ENCODE measurements at regions not wholly inside any gene's neighbourhood (a gene's known extent, or its start where the extent isn't known, plus 50 kb on each side); places are given as distances from the start of the nearest gene placed in this dataset.

DNA sequence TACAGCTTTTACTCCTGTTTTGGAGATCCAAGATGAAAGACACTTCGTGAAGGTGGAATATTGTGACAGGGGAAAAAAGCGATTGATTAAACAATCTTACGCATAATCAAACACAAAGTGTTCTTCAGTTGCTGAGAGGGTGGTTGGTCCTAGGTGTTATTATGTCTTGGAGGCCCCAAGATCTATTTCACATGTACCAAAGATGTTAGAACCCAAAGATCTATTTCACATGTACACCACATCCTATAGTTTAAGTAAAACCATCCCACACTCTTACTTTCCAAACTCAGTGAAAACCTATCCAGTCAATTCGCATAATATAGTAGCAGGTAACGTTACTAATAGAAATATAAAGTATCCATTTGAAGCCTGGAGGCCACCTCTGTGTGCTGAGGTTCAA is 242.6 kb upstream of the MAF start:
- no peak for DNase-seq (ENCODE audit: low read depth)
- H3K4me3 ChIP-seq (ENCODE audit: low read depth, low read length), result no peak overlapping the region
- TF ChIP-seq, protein P1, sequence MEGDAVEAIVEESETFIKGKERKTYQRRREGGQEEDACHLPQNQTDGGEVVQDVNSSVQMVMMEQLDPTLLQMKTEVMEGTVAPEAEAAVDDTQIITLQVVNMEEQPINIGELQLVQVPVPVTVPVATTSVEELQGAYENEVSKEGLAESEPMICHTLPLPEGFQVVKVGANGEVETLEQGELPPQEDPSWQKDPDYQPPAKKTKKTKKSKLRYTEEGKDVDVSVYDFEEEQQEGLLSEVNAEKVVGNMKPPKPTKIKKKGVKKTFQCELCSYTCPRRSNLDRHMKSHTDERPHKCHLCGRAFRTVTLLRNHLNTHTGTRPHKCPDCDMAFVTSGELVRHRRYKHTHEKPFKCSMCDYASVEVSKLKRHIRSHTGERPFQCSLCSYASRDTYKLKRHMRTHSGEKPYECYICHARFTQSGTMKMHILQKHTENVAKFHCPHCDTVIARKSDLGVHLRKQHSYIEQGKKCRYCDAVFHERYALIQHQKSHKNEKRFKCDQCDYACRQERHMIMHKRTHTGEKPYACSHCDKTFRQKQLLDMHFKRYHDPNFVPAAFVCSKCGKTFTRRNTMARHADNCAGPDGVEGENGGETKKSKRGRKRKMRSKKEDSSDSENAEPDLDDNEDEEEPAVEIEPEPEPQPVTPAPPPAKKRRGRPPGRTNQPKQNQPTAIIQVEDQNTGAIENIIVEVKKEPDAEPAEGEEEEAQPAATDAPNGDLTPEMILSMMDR (IDR thresholded peaks at IDR 0.05; ENCODE audit: insufficient read depth, low read depth, low read length, missing control alignments), result no peak

DNA sequence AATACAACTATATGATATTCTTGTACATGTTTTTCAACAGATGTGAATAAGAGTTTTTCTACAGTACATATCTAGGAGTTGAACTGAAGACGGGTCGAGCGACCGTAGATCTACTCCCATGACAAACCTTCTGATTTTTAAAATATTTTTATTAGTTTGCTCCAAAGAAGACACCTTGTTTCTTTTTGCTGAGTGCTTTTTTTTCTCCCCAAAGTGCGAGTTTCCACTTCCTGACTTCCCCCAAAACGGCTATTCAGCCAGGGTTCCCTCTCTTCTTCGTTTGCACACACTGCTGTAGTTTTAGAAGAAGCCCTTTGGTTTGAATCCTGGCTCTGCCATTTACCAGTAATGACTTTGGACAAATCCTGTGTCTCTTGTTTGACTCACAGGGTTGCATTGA is 241.7 kb upstream of the MAF start:
- TF ChIP-seq, protein P1 (IDR thresholded peaks at IDR 0.05; ENCODE audit: insufficient read depth, low read depth, low read length, missing control alignments), result no peak
- no peak for DNase-seq (ENCODE audit: low read depth)
- H3K4me3 ChIP-seq (ENCODE audit: low read depth, low read length), result no peak overlapping the region

DNA sequence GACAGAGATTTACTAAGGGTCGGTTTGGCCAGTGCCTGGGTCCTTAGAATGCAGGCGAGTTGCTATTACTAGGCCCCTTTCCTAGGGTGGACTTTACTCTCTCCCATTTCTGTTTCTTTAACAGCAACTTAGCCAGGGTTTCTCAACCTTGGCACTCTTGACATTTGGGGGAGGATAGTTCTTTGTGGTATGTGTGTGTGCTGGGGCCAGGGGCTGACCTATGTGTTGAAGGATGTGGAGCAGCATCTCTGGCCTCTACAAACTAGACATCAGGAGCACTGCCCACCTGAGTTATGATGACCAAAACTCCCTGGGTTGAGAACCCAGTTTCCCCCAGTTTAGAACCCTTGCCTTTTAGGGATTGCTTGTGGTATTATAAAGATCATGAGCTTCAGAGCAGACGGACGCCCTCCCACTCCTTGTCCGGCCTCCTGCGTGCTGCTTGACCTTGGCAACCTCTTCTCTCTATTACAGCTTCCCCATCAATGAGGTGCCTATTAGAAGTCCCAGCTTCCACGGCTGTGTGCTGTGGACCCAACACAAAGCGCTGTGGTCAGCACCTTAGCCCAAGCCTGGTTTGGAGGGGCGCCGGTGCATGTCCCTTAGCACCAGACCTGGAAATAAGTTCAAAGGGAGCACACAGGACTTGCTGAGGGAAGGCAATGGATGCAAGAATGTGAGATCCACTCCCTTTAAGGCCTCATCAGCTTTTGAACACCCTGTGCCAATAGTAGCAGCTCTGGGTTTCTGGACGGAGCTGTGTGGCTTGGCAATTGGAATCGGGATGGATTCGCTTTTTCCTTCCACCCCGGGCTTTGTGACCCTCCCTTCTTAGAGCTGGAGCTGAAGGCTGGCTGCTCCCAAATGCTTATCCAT is 239.2 kb upstream of the MAF start:
- TF ChIP-seq, protein P1 (IDR thresholded peaks at IDR 0.05; ENCODE audit: insufficient read depth, low read depth, low read length, missing control alignments), result no peak
- no peak for DNase-seq (ENCODE audit: low read depth)
- H3K4me3 ChIP-seq (ENCODE audit: low read depth, low read length), result no peak overlapping the region

DNA sequence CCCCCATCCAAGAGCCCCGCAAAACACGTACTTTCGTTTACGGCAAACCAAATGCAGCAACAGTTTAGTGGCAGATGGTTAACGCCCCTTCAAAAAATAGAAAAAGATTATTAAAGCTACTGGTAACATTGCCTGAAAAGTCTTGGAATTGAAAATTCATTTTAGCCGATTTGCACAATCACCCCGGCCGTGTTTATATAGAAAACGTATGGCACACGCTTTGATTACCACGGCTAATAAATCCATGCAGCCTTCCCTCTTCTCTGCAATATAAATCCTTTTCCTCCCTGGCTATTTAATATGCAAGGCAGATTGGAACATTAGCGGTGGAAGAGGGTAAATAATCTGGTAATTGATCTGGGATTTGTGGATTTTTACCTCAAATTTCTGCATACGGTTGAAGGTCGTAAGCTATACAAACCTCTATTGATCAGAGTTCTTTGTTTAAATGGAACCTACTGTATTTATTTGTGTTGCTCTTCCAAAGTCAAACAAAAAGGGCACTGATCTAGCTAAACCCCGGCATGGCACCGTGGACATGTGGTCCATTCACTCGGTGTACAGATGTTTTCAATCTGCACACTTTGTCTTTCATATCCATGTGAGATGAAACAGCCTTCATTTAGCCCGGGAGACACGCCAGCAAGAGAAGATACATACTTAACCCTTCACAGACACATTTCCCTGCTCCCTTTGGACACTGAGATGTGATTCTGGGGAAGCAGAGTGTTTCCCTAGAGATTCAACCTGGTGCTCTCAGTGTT is 238.1 kb upstream of the MAF start:
- no peak for DNase-seq (ENCODE audit: low read depth)
- H3K4me3 ChIP-seq (ENCODE audit: low read depth, low read length), result no peak overlapping the region
- TF ChIP-seq, protein P1 (IDR thresholded peaks at IDR 0.05; ENCODE audit: insufficient read depth, low read depth, low read length, missing control alignments), result no peak

DNA sequence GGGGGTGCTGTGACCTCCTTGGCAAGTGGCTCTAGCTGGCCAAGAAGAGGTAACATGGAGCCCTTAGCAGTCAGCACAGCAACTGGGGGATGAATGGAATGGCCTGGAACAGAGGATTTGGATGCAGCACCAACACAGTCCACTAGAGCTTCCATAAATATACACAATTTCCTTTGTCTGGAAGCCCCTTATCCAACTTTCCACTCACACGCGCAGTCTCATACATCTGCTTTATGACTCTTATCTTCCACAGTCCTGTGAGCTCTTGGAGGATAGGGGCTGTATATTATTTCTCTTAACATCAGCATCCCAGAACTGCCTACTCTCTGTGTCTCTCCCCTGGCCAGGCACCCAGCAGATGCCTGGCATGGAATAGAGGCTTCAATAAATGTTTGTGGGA is 235.6 kb upstream of the MAF start:
- TF ChIP-seq, protein P1 (IDR thresholded peaks at IDR 0.05; ENCODE audit: insufficient read depth, low read depth, low read length, missing control alignments), result no peak
- no peak for DNase-seq (ENCODE audit: low read depth)

DNA sequence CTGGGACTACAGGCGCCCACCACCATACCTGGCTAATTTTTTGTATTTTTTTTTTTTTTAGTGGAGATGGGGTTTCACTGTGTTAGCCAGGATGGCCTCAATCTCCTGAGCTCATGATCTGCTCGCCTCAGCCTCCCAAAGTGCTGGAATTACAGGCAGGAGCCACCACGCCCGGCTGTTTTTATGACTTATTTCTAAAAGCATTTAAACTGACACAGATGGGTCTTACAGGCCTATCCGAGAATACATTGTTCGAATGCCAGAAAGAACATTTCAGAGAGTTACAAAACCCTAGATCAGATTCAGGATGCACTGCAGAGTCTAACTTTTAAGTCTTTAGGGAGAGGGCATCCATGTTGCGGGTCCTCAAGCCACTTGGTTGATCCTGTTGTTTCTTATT is 234.7 kb upstream of the MAF start:
- TF ChIP-seq, protein P1 (IDR thresholded peaks at IDR 0.05; ENCODE audit: insufficient read depth, low read depth, low read length, missing control alignments), result no peak
- no peak for DNase-seq (ENCODE audit: low read depth)
- H3K4me3 ChIP-seq (ENCODE audit: low read depth, low read length), result no peak overlapping the region

More for the DNA sequence above, 235.6 kb upstream of the MAF start:
- no peak overlapping the region for H3K4me3 ChIP-seq (ENCODE audit: low read depth, low read length)

All from GM12865 (cell line).